GM18520 (cell line): ENCODE measurements at regions not wholly inside any gene's neighbourhood (a gene's known extent, or its start where the extent isn't known, plus 50 kb on each side); places are given as distances from the start of the nearest gene placed in this dataset.
"Not testable (repeated sequence)": the region's sequence is repeated elsewhere in the genome, so short reads cannot be mapped to it uniquely, and the experiment has no call there.

Source experiments
- ATAC-seq: cut with Tn5 transposase; IDR thresholded peaks from one replicate; pipeline ENCODE4 v1.9.1; 2021; ENCODE audit not compliant: unreplicated experiment

GRCh38 chr4:43089730-43090129 lies 197.2 kb downstream of the GRXCR1 start:
- ATAC-seq, result no peak

- no peak for ATAC-seq
These were observed 210.5 kb downstream of the GRXCR1 start for GRCh38 chr4:43103048-43103447.

GRCh38 chr4:43112139-43112538 lies 219.6 kb downstream of the GRXCR1 start:
- no peak for ATAC-seq

GRCh38 chr4:43113196-43113595 lies 220.7 kb downstream of the GRXCR1 start:
- ATAC-seq, result no peak

GRCh38 chr4:43126595-43126994 lies 234.1 kb downstream of the GRXCR1 start:
- ATAC-seq, result no peak

- ATAC-seq, result no peak
These were observed 237.9 kb downstream of the GRXCR1 start for GRCh38 chr4:43130228-43131021.

- ATAC-seq, result peak; percentile 79
These were observed 239.6 kb downstream of the GRXCR1 start for GRCh38 chr4:43132010-43132582.

GRCh38 chr4:43133566-43133965 lies 241.1 kb downstream of the GRXCR1 start:
- ATAC-seq, result no peak

GRCh38 chr4:43136752-43137151 lies 244.2 kb downstream of the GRXCR1 start:
- no peak for ATAC-seq

GRCh38 chr4:43146198-43146597 lies 253.7 kb downstream of the GRXCR1 start:
- no peak for ATAC-seq

- ATAC-seq, result no peak
These were observed 256.0 kb downstream of the GRXCR1 start for GRCh38 chr4:43148481-43148880.

- ATAC-seq, result peak; percentile 49
These were observed 270.7 kb downstream of the GRXCR1 start for GRCh38 chr4:43163101-43163792.

GRCh38 chr4:43189741-43190140 lies 297.2 kb downstream of the GRXCR1 start:
- no peak for ATAC-seq

- ATAC-seq, result not testable (repeated sequence)
These were observed 320.1 kb downstream of the GRXCR1 start for GRCh38 chr4:43212576-43212975.

- no peak for ATAC-seq
These were observed 331.3 kb downstream of the GRXCR1 start for GRCh38 chr4:43223820-43224219.

- no peak for ATAC-seq
These were observed 332.0 kb downstream of the GRXCR1 start for GRCh38 chr4:43224559-43224958.

GRCh38 chr4:43233321-43233720 lies 340.8 kb downstream of the GRXCR1 start:
- ATAC-seq, result no peak

GRCh38 chr4:43234626-43235415 lies 342.3 kb downstream of the GRXCR1 start:
- no peak for ATAC-seq

- no peak for ATAC-seq
These were observed 345.5 kb downstream of the GRXCR1 start for GRCh38 chr4:43238008-43238407.

- ATAC-seq, result no peak
These were observed 346.1 kb downstream of the GRXCR1 start for GRCh38 chr4:43238585-43238984.

GRCh38 chr4:43241104-43241503 lies 348.6 kb downstream of the GRXCR1 start:
- ATAC-seq, result no peak
